ENCODE measurements at regions not wholly inside any gene's neighbourhood (a gene's known extent, or its start where the extent isn't known, plus 50 kb on each side); places are given as distances from the start of the nearest gene placed in this dataset.

DNA sequence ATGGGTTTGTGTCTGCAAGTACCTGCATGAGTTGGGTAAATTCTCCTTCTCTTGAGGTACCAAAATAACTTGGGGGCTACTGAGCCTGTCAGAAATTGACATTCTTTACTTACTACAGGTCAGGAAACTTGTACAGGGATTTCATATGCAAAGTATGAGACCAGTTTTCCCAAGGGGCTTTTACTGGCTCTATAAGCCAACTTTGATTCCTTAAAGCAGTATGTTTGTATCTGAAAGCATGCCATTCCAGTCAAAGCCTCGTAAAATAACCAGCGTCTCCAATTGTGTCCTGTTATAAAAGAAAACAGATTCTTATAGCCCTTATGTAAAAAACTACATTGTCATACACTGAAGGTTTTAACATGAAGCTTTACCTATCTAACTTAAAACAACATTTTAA is 90.2 kb downstream of the ZNF467 start:
- POLR2A ChIA-PET (ENCODE audit: partially characterized antibody): no interaction called here
- Histone ChIP-seq H3K27me3 (replicated peaks in 1 of 4; ENCODE audit: control insufficient read depth in 3 of 4, extremely low read depth in 1 of 4, insufficient read depth in 3 of 4, low read length in 3 of 4) (no peaks in the 10 kb centered on the region), H2BK15ac (ENCODE audit: low read length) (no peak overlapping the region), H2BK5ac (ENCODE audit: low read depth, low read length) (no peak overlapping the region), H4K20me1 (replicated peaks in 1 of 2; ENCODE audit: control insufficient read depth in 1 of 2, insufficient read depth in 2 of 2, low read length in 2 of 2) (no peaks in the 10 kb centered on the region), H2AK5ac (ENCODE audit: low read depth, low read length) (no peak overlapping the region), H3K36me3 (ENCODE audit: control insufficient read depth in 2 of 4, insufficient read depth in 4 of 4, low read length in 3 of 4) (no peaks in the 10 kb centered on the region), H4K91ac (replicated peaks; ENCODE audit: insufficient read length, low read length) (no peak overlapping the region), H3K79me2 (ENCODE audit: control insufficient read depth in 1 of 2, insufficient read depth in 2 of 2, low read length in 2 of 2) (no peaks in the 10 kb centered on the region), H3K23ac (ENCODE audit: insufficient read length) (no peak overlapping the region), H4K5ac (ENCODE audit: insufficient read length, low read depth, low read length) (no peak overlapping the region), H3K4me3 (ENCODE audit: extremely low read depth in 1 of 4, insufficient read depth in 2 of 4, low read depth in 3 of 4, low read length in 4 of 4) (no peak overlapping the region), H3K79me1 (ENCODE audit: low read depth, low read length) (no peaks in the 10 kb centered on the region), H3K4me2 (ENCODE audit: insufficient read depth in 1 of 2, low read depth in 2 of 2, low read length in 2 of 2) (no peak overlapping the region), H2BK120ac (replicated peaks; ENCODE audit: low read depth, low read length) (no peak overlapping the region), H2BK20ac (ENCODE audit: low read length) (no peak overlapping the region), H4K8ac (ENCODE audit: extremely low read depth, insufficient read depth, low read length) (no peak overlapping the region), H3K4me1 (replicated peaks in 1 of 4; ENCODE audit: control insufficient read depth in 3 of 4, insufficient read depth in 4 of 4, low read length in 3 of 4) (peaks cover 0 to 11% (median 5%) of the 10 kb centered on the region in 4 experiments; a peak in 5 of 7 replicates), H3K4ac (replicated peaks; ENCODE audit: insufficient read length, low read depth, low read length) (no peak overlapping the region), H3K27ac (ENCODE audit: low read depth, low read length) (no peak overlapping the region), H3K56ac (replicated peaks; ENCODE audit: insufficient read length, low read depth, low read length) (no peak overlapping the region), H2AFZ (ENCODE audit: low read length) (no peak overlapping the region), H2BK12ac (ENCODE audit: low read depth, low read length) (no peak overlapping the region), H3K9me3 (ENCODE audit: insufficient read depth in 2 of 2, low read depth in 1 of 2, low read length in 1 of 2) (no peaks in the 10 kb centered on the region), H3K14ac (ENCODE audit: insufficient read length) (no peak overlapping the region), H3K23me2 (ENCODE audit: low read depth, low read length) (no peaks in the 10 kb centered on the region), H3K18ac (ENCODE audit: extremely low read depth, low read length) (no peak overlapping the region), H3K9ac (replicated peaks in 1 of 4; ENCODE audit: extremely low read depth in 1 of 4, low read depth in 3 of 4, low read length in 3 of 4) (no peak overlapping the region)
- no peak for DNase-seq (ENCODE audit: low read depth in 1 of 2, low spot score in 2 of 2)
- CTCF ChIA-PET (ENCODE audit: partially characterized antibody): interaction anchor here (0.6 to 6.3 kb wide), 6 partner anchors 13 to 126 kb away, joined by 3 to 32 read pairs (median 5); no protein-coding TSS in a partner anchor
- no peak for FAIRE-seq
- TF ChIP-seq SAP30 (IDR thresholded peaks at IDR 0.05; ENCODE audit: insufficient read depth, insufficient replicate concordance, low read length): no peak
- 90% methylated on average over 2 of the region's 2 CpGs; no CpG with 5 or more reads in 1 of the 2 experiments for WGBS, 2 experiments (ENCODE audit: extremely low coverage in 1 of 2, insufficient coverage in 1 of 2, insufficient read length in 1 of 2, insufficient replicate concordance in 2 of 2, low coverage in 1 of 2, low lambda C conversion rate in 2 of 2, missing lambda C conversion rate in 1 of 2)

Measured in H1 (cell line).